ENCODE measurements at regions not wholly inside any gene's neighbourhood (a gene's known extent, or its start where the extent isn't known, plus 50 kb on each side); places are given as distances from the start of the nearest gene placed in this dataset.

GRCh38 chrX:99091459-99091858 lies 1318.6 kb downstream of the PCDH19 start:
- in situ Hi-C loops (cut with MboI; ENCODE audit: low pct_unique_long_range_greater_than_20kb, low sequenced_read_pairs, unreplicated experiment) = no loop called here
- TF ChIP-seq, protein P1, sequence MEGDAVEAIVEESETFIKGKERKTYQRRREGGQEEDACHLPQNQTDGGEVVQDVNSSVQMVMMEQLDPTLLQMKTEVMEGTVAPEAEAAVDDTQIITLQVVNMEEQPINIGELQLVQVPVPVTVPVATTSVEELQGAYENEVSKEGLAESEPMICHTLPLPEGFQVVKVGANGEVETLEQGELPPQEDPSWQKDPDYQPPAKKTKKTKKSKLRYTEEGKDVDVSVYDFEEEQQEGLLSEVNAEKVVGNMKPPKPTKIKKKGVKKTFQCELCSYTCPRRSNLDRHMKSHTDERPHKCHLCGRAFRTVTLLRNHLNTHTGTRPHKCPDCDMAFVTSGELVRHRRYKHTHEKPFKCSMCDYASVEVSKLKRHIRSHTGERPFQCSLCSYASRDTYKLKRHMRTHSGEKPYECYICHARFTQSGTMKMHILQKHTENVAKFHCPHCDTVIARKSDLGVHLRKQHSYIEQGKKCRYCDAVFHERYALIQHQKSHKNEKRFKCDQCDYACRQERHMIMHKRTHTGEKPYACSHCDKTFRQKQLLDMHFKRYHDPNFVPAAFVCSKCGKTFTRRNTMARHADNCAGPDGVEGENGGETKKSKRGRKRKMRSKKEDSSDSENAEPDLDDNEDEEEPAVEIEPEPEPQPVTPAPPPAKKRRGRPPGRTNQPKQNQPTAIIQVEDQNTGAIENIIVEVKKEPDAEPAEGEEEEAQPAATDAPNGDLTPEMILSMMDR (IDR thresholded peaks at IDR 0.05; ENCODE audit: extremely low read depth, insufficient read depth, missing control alignments) = no peak
- no peak for DNase-seq (ENCODE audit: low spot score)

- DNase-seq (ENCODE audit: low spot score) = no peak
- in situ Hi-C loops (cut with MboI; ENCODE audit: low pct_unique_long_range_greater_than_20kb, low sequenced_read_pairs, unreplicated experiment) = no loop called here
- TF ChIP-seq, protein P1 (IDR thresholded peaks at IDR 0.05; ENCODE audit: extremely low read depth, insufficient read depth, missing control alignments) = no peak
These were observed 1331.8 kb downstream of the PCDH19 start for GRCh38 chrX:99078301-99078700.

- TF ChIP-seq, protein P1 (IDR thresholded peaks at IDR 0.05; ENCODE audit: extremely low read depth, insufficient read depth, missing control alignments) = no peak
- no peak for DNase-seq (ENCODE audit: low spot score)
- in situ Hi-C loops (cut with MboI; ENCODE audit: low pct_unique_long_range_greater_than_20kb, low sequenced_read_pairs, unreplicated experiment) = no loop called here
These were observed 1333.0 kb downstream of the PCDH19 start for GRCh38 chrX:99077099-99077498.

DNA sequence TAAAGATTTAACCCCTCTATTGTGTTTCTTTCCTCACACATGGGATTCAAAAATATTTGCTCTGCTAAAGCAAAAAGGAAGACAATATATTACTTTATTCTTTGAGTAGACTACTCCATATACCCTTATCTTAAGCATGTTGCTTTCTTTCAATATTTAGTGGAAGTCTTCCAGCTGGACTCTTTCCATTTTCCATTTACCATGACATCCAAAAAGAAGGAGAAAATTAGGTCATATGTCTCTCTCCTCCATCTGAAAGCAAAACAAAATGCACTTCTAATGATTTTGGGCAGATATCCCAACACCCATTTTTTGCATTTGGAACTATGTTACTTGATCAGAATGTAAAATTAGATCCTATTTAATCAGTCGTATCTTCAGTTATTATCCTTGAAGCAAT lies 1336.5 kb downstream of the PCDH19 start:
- no peak for DNase-seq (ENCODE audit: low spot score)
- in situ Hi-C loops (cut with MboI; ENCODE audit: low pct_unique_long_range_greater_than_20kb, low sequenced_read_pairs, unreplicated experiment) = no loop called here
- TF ChIP-seq, protein P1 (IDR thresholded peaks at IDR 0.05; ENCODE audit: extremely low read depth, insufficient read depth, missing control alignments) = no peak

GRCh38 chrX:99051639-99052038 lies 1358.4 kb downstream of the PCDH19 start:
- TF ChIP-seq, protein P1 (IDR thresholded peaks at IDR 0.05; ENCODE audit: extremely low read depth, insufficient read depth, missing control alignments) = no peak
- in situ Hi-C loops (cut with MboI; ENCODE audit: low pct_unique_long_range_greater_than_20kb, low sequenced_read_pairs, unreplicated experiment) = no loop called here

GRCh38 chrX:99033226-99033901 lies 1376.7 kb downstream of the PCDH19 start:
- in situ Hi-C loops (cut with MboI; ENCODE audit: low pct_unique_long_range_greater_than_20kb, low sequenced_read_pairs, unreplicated experiment) = no loop called here
- TF ChIP-seq, protein P1 (IDR thresholded peaks at IDR 0.05; ENCODE audit: extremely low read depth, insufficient read depth, missing control alignments) = no peak
- DNase-seq (ENCODE audit: low spot score) = no peak

More at GRCh38 chrX:99051639-99052038, 1358.4 kb downstream of the PCDH19 start:
- DNase-seq (ENCODE audit: low spot score) = no peak

Data from GM13977 (cell line).